GM23338 (cell line): ENCODE measurements at regions not wholly inside any gene's neighbourhood (a gene's known extent, or its start where the extent isn't known, plus 50 kb on each side); places are given as distances from the start of the nearest gene placed in this dataset.

Experiments used
- ATAC-seq: fragments of 200-7000 bp; cut with Tn5 transposase; 3 replicates; pipeline ENCODE4 v1.9.1; 2020
- DNase-seq: peaks from one replicate; pipeline ENCODE4 v3.0.0-alpha.2; 2015; ENCODE audit warnings: low spot score
- H2AFZ ChIP-seq: fragments of 200-600 bp; sonication (generic); 2 replicates; pipeline ENCODE4 v1.8.0; 2016; ENCODE audit warnings: antibody characterized with exemption, mild to moderate bottlenecking, moderate library complexity
- H3F3A ChIP-seq: fragments of 200-600 bp; sonication (generic); replicated peaks from 2 replicates; pipeline ENCODE4 v1.8.0; 2017; ENCODE audit warnings: antibody characterized with exemption, mixed run types, low read depth
- H3K27ac ChIP-seq: fragments of 200-600 bp; sonication (generic); 2 replicates; pipeline ENCODE4 v1.6.1; 2016; ENCODE audit warnings: low read depth
- H3K27me3 ChIP-seq: fragments of 200-600 bp; sonication (generic); 2 replicates; pipeline ENCODE4 v1.8.0; 2016; ENCODE audit warnings: mild to moderate bottlenecking, mixed run types, moderate library complexity; ENCODE audit not compliant: insufficient read depth
- H3K36me3 ChIP-seq: fragments of 200-600 bp; sonication (generic); 2 replicates; pipeline ENCODE4 v1.8.0; 2016; ENCODE audit warnings: mild to moderate bottlenecking; ENCODE audit not compliant: insufficient read depth
- H3K4me1 ChIP-seq: fragments of 200-600 bp; sonication (generic); 2 replicates; pipeline ENCODE4 v1.8.0; 2016; ENCODE audit warnings: mild to moderate bottlenecking, moderate library complexity; ENCODE audit not compliant: insufficient read depth
- H3K4me2 ChIP-seq: fragments of 200-600 bp; sonication (generic); 2 replicates; pipeline ENCODE4 v1.7.1; 2017; ENCODE audit warnings: mixed run types
- H3K4me3 ChIP-seq: fragments of 200-600 bp; sonication (generic); 2 replicates; pipeline ENCODE4 v1.6.1; 2016; ENCODE audit warnings: mixed run types
- H3K79me2 ChIP-seq: fragments of 200-600 bp; sonication (generic); replicated peaks from 2 replicates; pipeline ENCODE4 v1.8.0; 2017; ENCODE audit warnings: mild to moderate bottlenecking; ENCODE audit not compliant: insufficient read depth
- H3K9me2 ChIP-seq: fragments of 200-600 bp; sonication (generic); 2 replicates; pipeline ENCODE4 v1.8.0; 2017; ENCODE audit not compliant: insufficient read depth
- H4K20me1 ChIP-seq: fragments of 200-600 bp; sonication (generic); replicated peaks from 2 replicates; pipeline ENCODE4 v1.8.0; 2017; ENCODE audit warnings: mild to moderate bottlenecking; ENCODE audit not compliant: insufficient read depth
- H3K27ac Mint-ChIP-seq: 2 replicates; pipeline ENCODE4 v1.8.0; 2020; ENCODE audit warnings: inconsistent platforms, mild to moderate bottlenecking, moderate library complexity, mixed read lengths
- H3K27me3 Mint-ChIP-seq: 3 replicates; pipeline ENCODE4 v1.8.0; 2022; ENCODE audit warnings: low read depth, mild to moderate bottlenecking, moderate library complexity, mixed read lengths, inconsistent platforms; ENCODE audit not compliant: insufficient read depth, poor library complexity
- H3K36me3 Mint-ChIP-seq: 3 replicates; pipeline ENCODE4 v1.8.0; 2021; ENCODE audit warnings: low read depth, mild to moderate bottlenecking, inconsistent platforms, moderate library complexity, mixed read lengths
- H3K4me1 Mint-ChIP-seq: 3 replicates; pipeline ENCODE4 v1.8.0; 2020; ENCODE audit warnings: mild to moderate bottlenecking, inconsistent platforms, mixed read lengths
- H3K4me3 Mint-ChIP-seq: 3 replicates; pipeline ENCODE4 v1.8.0; 2021; ENCODE audit warnings: moderate library complexity, mild to moderate bottlenecking, inconsistent platforms, mixed read lengths
- H3K9me3 Mint-ChIP-seq: 3 replicates; pipeline ENCODE4 v1.8.0; 2020; ENCODE audit warnings: moderate library complexity, mild to moderate bottlenecking, inconsistent platforms, mixed read lengths
- EZH2 ChIP-seq: fragments of 200-600 bp; sonication (generic); IDR thresholded peaks from one replicate; pipeline ENCODE4 v1.8.0; 2017; ENCODE audit warnings: antibody characterized with exemption, mild to moderate bottlenecking, low read depth; ENCODE audit not compliant: unreplicated experiment
- EZH2phosphoT487 ChIP-seq: fragments of 200-600 bp; sonication (generic); IDR thresholded peaks from one replicate; pipeline ENCODE4 v1.8.1; 2018; ENCODE audit warnings: antibody characterized with exemption; ENCODE audit not compliant: unreplicated experiment
- JUNB ChIP-seq: IDR thresholded peaks from one replicate; pipeline ENCODE4 v1.6.1; 2016; ENCODE audit warnings: antibody characterized with exemption; ENCODE audit not compliant: unreplicated experiment
- NANOG ChIP-seq: IDR thresholded peaks from 2 replicates; pipeline ENCODE4 v1.6.1; 2016; ENCODE audit warnings: antibody characterized with exemption, borderline replicate concordance
- POLR2AphosphoS5 ChIP-seq: IDR thresholded peaks from 2 replicates; pipeline ENCODE4 v1.6.1; 2016; ENCODE audit warnings: antibody characterized with exemption, low read depth
- STAT1 ChIP-seq: IDR thresholded peaks from one replicate; pipeline ENCODE4 v1.6.1; 2016; ENCODE audit warnings: antibody characterized with exemption; ENCODE audit not compliant: unreplicated experiment
- ZNF114 ChIP-seq: fragments of 250-450 bp; sonication (Bioruptor Pico); IDR thresholded peaks from 2 replicates; pipeline ENCODE4 v1.5.0; 2020; ENCODE audit warnings: mild to moderate bottlenecking, moderate library complexity
- ZNF331 ChIP-seq: fragments of 250-450 bp; sonication (Bioruptor Pico); IDR thresholded peaks from 2 replicates; pipeline ENCODE4 v1.5.0; 2020; ENCODE audit warnings: low read depth, mild to moderate bottlenecking, moderate library complexity
- TF ChIP-seq, protein P1 (sequence below): fragments of 250-450 bp; sonication (Bioruptor Pico); IDR thresholded peaks from 2 replicates; pipeline ENCODE4 v1.5.0; 2020; ENCODE audit warnings: mild to moderate bottlenecking, moderate library complexity
- TF ChIP-seq, protein P2 (sequence below): IDR thresholded peaks from 2 replicates; pipeline ENCODE4 v1.6.1; 2016; ENCODE audit warnings: antibody characterized with exemption
- TF ChIP-seq, protein P3 (sequence below): IDR thresholded peaks from one replicate; pipeline ENCODE4 v1.6.1; 2018; ENCODE audit warnings: antibody characterized with exemption; ENCODE audit not compliant: unreplicated experiment

DNA sequence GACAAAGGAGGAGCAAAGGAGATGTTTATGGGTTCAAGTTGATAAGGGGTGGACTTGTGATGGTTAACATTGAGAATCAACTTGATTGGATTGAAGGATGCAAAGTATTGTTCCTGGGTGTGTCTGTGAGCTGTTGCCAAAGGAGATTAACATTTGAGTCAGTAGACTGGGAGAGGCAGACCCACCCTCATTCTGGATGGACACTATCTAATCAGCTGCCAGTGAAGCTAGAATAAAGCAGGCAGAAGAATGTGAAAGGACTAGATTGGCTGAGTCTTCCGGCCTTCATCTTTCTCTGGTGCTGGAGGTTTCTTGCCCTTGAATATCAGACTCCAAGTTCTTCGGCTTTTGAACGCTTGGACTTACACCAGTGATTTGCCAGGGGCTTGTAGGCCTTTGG is 98.7 kb upstream of the DAB1 start:
- H3K27ac ChIP-seq: no peak overlapping the region
- H3F3A ChIP-seq: no peaks in the 10 kb centered on the region
- H3K79me2 ChIP-seq: no peaks in the 10 kb centered on the region
- Mint-ChIP-seq H3K4me1 (peaks cover 20% of the 10 kb centered on the region), H3K4me3 (no peak overlapping the region), H3K36me3 (no peaks in the 10 kb centered on the region), H3K27me3 (peaks cover 1% of the 10 kb centered on the region), H3K9me3 (no peaks in the 10 kb centered on the region), H3K27ac (no peak overlapping the region)
- ATAC-seq (no peak), DNase-seq (no peak)
- H3K4me3 ChIP-seq: no peak overlapping the region
- H3K4me2 ChIP-seq: no peak overlapping the region
- H3K27me3 ChIP-seq: no peaks in the 10 kb centered on the region
- H2AFZ ChIP-seq: no peak overlapping the region
- H3K4me1 ChIP-seq: peaks cover 20% of the 10 kb centered on the region
- H3K36me3 ChIP-seq: no peaks in the 10 kb centered on the region
- TF ChIP-seq ZNF114 (no peak), POLR2AphosphoS5 (no peak)
- no peaks in the 10 kb centered on the region; the same call in 1 of the 2 replicates for H3K9me2 ChIP-seq
- no peaks in the 10 kb centered on the region for H4K20me1 ChIP-seq

DNA sequence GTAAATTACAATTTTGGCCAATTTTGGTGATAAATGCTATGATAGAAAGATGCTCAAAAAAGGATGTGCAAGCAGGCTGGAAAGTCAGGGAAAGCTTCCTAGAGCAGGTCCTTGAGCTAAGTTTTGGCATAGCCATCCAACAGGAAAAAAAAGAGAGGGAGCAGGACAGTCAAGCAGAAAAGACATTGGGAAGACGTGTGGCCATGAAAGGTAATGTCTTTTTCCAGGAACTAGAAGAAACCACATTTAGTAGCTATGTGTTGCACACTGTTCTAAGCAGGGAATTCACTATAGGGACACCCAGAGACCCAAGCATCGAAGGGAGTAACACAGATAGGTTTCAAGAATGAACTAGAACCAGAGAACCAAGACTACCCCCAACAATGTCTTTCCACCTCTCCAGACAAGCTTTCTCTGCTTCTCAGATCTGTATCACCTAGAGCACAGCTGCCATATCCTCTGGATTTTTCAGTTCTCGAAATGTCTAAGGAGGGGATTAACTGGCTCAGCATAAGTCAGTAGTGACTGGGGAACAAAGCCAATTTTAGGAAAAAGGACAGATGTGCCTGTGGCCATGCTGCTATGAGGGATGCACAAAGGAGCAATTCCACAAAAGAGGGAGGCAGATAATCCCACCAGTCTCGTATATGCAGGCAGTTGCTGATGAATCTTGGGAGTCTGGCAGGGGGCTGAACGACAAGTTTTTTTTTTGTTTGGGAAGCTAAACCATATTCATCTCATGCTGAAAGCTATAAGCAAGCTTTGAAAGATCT is 97.1 kb upstream of the DAB1 start:
- Histone ChIP-seq H3K27me3 (no peaks in the 10 kb centered on the region), H4K20me1 (no peaks in the 10 kb centered on the region), H3K36me3 (no peaks in the 10 kb centered on the region), H3K27ac (no peak overlapping the region), H3K79me2 (no peaks in the 10 kb centered on the region), H3K4me2 (no peak overlapping the region), H3K9me2 (no peaks in the 10 kb centered on the region; the same call in 1 of the 2 replicates), H3F3A (no peaks in the 10 kb centered on the region), H3K4me3 (no peak overlapping the region), H3K4me1 (peaks cover 29% of the 10 kb centered on the region), H2AFZ (no peak overlapping the region)
- Mint-ChIP-seq H3K27ac (no peak overlapping the region), H3K27me3 (peaks cover 3% of the 10 kb centered on the region), H3K4me3 (no peak overlapping the region), H3K9me3 (no peaks in the 10 kb centered on the region), H3K36me3 (no peaks in the 10 kb centered on the region), H3K4me1 (peaks cover 32% of the 10 kb centered on the region)
- DNase-seq: peak; percentile 16
- peak; percentile 41; the same call in 2 of the 3 replicates for ATAC-seq
- no peak for TF ChIP-seq EZH2phosphoT487
- TF ChIP-seq, protein P1, sequence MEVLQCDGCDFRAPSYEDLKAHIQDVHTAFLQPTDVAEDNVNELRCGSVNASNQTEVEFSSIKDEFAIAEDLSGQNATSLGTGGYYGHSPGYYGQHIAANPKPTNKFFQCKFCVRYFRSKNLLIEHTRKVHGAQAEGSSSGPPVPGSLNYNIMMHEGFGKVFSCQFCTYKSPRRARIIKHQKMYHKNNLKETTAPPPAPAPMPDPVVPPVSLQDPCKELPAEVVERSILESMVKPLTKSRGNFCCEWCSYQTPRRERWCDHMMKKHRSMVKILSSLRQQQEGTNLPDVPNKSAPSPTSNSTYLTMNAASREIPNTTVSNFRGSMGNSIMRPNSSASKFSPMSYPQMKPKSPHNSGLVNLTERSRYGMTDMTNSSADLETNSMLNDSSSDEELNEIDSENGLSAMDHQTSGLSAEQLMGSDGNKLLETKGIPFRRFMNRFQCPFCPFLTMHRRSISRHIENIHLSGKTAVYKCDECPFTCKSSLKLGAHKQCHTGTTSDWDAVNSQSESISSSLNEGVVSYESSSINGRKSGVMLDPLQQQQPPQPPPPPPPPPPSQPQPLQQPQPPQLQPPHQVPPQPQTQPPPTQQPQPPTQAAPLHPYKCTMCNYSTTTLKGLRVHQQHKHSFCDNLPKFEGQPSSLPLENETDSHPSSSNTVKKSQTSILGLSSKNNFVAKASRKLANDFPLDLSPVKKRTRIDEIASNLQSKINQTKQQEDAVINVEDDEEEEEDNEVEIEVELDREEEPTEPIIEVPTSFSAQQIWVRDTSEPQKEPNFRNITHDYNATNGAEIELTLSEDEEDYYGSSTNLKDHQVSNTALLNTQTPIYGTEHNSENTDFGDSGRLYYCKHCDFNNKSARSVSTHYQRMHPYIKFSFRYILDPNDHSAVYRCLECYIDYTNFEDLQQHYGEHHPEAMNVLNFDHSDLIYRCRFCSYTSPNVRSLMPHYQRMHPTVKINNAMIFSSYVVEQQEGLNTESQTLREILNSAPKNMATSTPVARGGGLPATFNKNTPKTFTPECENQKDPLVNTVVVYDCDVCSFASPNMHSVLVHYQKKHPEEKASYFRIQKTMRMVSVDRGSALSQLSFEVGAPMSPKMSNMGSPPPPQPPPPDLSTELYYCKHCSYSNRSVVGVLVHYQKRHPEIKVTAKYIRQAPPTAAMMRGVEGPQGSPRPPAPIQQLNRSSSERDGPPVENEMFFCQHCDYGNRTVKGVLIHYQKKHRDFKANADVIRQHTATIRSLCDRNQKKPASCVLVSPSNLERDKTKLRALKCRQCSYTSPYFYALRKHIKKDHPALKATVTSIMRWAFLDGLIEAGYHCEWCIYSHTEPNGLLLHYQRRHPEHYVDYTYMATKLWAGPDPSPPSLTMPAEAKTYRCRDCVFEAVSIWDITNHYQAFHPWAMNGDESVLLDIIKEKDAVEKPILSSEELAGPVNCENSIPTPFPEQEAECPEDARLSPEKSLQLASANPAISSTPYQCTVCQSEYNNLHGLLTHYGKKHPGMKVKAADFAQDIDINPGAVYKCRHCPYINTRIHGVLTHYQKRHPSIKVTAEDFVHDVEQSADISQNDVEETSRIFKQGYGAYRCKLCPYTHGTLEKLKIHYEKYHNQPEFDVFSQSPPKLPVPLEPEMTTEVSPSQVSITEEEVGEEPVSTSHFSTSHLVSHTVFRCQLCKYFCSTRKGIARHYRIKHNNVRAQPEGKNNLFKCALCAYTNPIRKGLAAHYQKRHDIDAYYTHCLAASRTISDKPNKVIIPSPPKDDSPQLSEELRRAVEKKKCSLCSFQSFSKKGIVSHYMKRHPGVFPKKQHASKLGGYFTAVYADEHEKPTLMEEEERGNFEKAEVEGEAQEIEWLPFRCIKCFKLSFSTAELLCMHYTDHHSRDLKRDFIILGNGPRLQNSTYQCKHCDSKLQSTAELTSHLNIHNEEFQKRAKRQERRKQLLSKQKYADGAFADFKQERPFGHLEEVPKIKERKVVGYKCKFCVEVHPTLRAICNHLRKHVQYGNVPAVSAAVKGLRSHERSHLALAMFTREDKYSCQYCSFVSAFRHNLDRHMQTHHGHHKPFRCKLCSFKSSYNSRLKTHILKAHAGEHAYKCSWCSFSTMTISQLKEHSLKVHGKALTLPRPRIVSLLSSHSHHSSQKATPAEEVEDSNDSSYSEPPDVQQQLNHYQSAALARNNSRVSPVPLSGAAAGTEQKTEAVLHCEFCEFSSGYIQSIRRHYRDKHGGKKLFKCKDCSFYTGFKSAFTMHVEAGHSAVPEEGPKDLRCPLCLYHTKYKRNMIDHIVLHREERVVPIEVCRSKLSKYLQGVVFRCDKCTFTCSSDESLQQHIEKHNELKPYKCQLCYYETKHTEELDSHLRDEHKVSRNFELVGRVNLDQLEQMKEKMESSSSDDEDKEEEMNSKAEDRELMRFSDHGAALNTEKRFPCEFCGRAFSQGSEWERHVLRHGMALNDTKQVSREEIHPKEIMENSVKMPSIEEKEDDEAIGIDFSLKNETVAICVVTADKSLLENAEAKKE (CRISPR knock-in tag): no peak
- TF ChIP-seq JUNB: no peak
- no peak for TF ChIP-seq POLR2AphosphoS5
- TF ChIP-seq, protein P2, sequence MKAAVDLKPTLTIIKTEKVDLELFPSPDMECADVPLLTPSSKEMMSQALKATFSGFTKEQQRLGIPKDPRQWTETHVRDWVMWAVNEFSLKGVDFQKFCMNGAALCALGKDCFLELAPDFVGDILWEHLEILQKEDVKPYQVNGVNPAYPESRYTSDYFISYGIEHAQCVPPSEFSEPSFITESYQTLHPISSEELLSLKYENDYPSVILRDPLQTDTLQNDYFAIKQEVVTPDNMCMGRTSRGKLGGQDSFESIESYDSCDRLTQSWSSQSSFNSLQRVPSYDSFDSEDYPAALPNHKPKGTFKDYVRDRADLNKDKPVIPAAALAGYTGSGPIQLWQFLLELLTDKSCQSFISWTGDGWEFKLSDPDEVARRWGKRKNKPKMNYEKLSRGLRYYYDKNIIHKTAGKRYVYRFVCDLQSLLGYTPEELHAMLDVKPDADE: no peak
- TF ChIP-seq EZH2: no peak
- TF ChIP-seq NANOG: no peak
- TF ChIP-seq ZNF114: no peak
- no peak for TF ChIP-seq ZNF331 (CRISPR knock-in tag)
- no peak for TF ChIP-seq STAT1
- TF ChIP-seq, protein P3, sequence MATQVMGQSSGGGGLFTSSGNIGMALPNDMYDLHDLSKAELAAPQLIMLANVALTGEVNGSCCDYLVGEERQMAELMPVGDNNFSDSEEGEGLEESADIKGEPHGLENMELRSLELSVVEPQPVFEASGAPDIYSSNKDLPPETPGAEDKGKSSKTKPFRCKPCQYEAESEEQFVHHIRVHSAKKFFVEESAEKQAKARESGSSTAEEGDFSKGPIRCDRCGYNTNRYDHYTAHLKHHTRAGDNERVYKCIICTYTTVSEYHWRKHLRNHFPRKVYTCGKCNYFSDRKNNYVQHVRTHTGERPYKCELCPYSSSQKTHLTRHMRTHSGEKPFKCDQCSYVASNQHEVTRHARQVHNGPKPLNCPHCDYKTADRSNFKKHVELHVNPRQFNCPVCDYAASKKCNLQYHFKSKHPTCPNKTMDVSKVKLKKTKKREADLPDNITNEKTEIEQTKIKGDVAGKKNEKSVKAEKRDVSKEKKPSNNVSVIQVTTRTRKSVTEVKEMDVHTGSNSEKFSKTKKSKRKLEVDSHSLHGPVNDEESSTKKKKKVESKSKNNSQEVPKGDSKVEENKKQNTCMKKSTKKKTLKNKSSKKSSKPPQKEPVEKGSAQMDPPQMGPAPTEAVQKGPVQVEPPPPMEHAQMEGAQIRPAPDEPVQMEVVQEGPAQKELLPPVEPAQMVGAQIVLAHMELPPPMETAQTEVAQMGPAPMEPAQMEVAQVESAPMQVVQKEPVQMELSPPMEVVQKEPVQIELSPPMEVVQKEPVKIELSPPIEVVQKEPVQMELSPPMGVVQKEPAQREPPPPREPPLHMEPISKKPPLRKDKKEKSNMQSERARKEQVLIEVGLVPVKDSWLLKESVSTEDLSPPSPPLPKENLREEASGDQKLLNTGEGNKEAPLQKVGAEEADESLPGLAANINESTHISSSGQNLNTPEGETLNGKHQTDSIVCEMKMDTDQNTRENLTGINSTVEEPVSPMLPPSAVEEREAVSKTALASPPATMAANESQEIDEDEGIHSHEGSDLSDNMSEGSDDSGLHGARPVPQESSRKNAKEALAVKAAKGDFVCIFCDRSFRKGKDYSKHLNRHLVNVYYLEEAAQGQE: no peak
